GM23338 (cell line): ENCODE measurements at regions not wholly inside any gene's neighbourhood (a gene's known extent, or its start where the extent isn't known, plus 50 kb on each side); places are given as distances from the start of the nearest gene placed in this dataset.
"Not testable (repeated sequence)": the region's sequence is repeated elsewhere in the genome, so short reads cannot be mapped to it uniquely, and the experiment has no call there.

Experiments
- CREB1 ChIP-seq: fragments of 250-450 bp; sonication (Bioruptor Pico); IDR thresholded peaks from 2 replicates; pipeline ENCODE4 v1.5.0; 2020; ENCODE audit warnings: low read depth, mild to moderate bottlenecking, moderate library complexity
- CTCF ChIP-seq, 2 experiments: fragments of 200-600 bp in 1 of 2; sonication (generic) in 1 of 2; conservative IDR thresholded peaks; 2 replicates each; pipeline versions ENCODE4 v1.5.1 to v1.6.1; 2016 to 2017; ENCODE audit warnings: antibody characterized with exemption in 2 of 2, low read depth in 2 of 2, mild to moderate bottlenecking in 2 of 2, moderate library complexity in 1 of 2
- ETS1 ChIP-seq: IDR thresholded peaks from 2 replicates; pipeline ENCODE4 v1.6.1; 2016; ENCODE audit warnings: antibody characterized with exemption
- EZH2 ChIP-seq: fragments of 200-600 bp; sonication (generic); IDR thresholded peaks from one replicate; pipeline ENCODE4 v1.8.0; 2017; ENCODE audit warnings: antibody characterized with exemption, mild to moderate bottlenecking, low read depth; ENCODE audit not compliant: unreplicated experiment
- EZH2phosphoT487 ChIP-seq: fragments of 200-600 bp; sonication (generic); IDR thresholded peaks from one replicate; pipeline ENCODE4 v1.8.1; 2018; ENCODE audit warnings: antibody characterized with exemption; ENCODE audit not compliant: unreplicated experiment
- JUNB ChIP-seq: IDR thresholded peaks from one replicate; pipeline ENCODE4 v1.6.1; 2016; ENCODE audit warnings: antibody characterized with exemption; ENCODE audit not compliant: unreplicated experiment
- NANOG ChIP-seq: IDR thresholded peaks from 2 replicates; pipeline ENCODE4 v1.6.1; 2016; ENCODE audit warnings: antibody characterized with exemption, borderline replicate concordance
- POLR2AphosphoS5 ChIP-seq: IDR thresholded peaks from 2 replicates; pipeline ENCODE4 v1.6.1; 2016; ENCODE audit warnings: antibody characterized with exemption, low read depth
- REST ChIP-seq: IDR thresholded peaks from one replicate; pipeline ENCODE4 v1.6.1; 2018; ENCODE audit warnings: antibody characterized with exemption; ENCODE audit not compliant: unreplicated experiment
- STAT1 ChIP-seq: IDR thresholded peaks from one replicate; pipeline ENCODE4 v1.6.1; 2016; ENCODE audit warnings: antibody characterized with exemption; ENCODE audit not compliant: unreplicated experiment
- ZNF114 ChIP-seq: fragments of 250-450 bp; sonication (Bioruptor Pico); IDR thresholded peaks from 2 replicates; pipeline ENCODE4 v1.5.0; 2020; ENCODE audit warnings: mild to moderate bottlenecking, moderate library complexity
- ZNF331 ChIP-seq: fragments of 250-450 bp; sonication (Bioruptor Pico); IDR thresholded peaks from 2 replicates; pipeline ENCODE4 v1.5.0; 2020; ENCODE audit warnings: low read depth, mild to moderate bottlenecking, moderate library complexity
- ZNF462 ChIP-seq: fragments of 250-450 bp; sonication (Bioruptor Pico); IDR thresholded peaks from 2 replicates; pipeline ENCODE4 v1.5.0; 2020; ENCODE audit warnings: mild to moderate bottlenecking, moderate library complexity

GRCh38 chr21:5232176-5232958, 5289.0 kb upstream of the TPTE start:
- TF ChIP-seq CTCF (conservative IDR thresholded peaks at IDR 0.05; ENCODE audit: low read depth in 2 of 2); STAT1; EZH2; EZH2phosphoT487; CREB1 (CRISPR knock-in tag); REST; ZNF462 (CRISPR knock-in tag); POLR2AphosphoS5; ZNF114 (CRISPR knock-in tag); JUNB; ZNF331; NANOG; ETS1: not testable (repeated sequence)
